HepG2 (cell line): ENCODE measurements at regions not wholly inside any gene's neighbourhood (a gene's known extent, or its start where the extent isn't known, plus 50 kb on each side); places are given as distances from the start of the nearest gene placed in this dataset.

Experiments used
- ATAC-seq: fragments of 200-7000 bp; cut with Tn5 transposase; 3 replicates; pipeline ENCODE4 v1.9.1; 2020; ENCODE audit warnings: mild to moderate bottlenecking, moderate library complexity
- BruUV-seq: library from RNA; stranded (reverse); fragments of 400-500 nt; replicated peaks from 2 replicates; lab custom pipeline; 2021; lab: Mats Ljungman, UMichigan
- CTCF ChIA-PET: fragments of 300-600 bp; formaldehyde crosslinking; extraction: SDS; loops from one replicate; lab custom pipeline; 2021; ENCODE audit warnings: low total read pairs, inconsistent platforms, low intra/inter-chr PET ratio; lab: Yijun Ruan, JAX
- POLR2A ChIA-PET: fragments of 350-600 bp; sonication (Branson Sonifier 250); formaldehyde crosslinking; loops from one replicate; lab custom pipeline; 2020; ENCODE audit warnings: antibody characterized with exemption, inconsistent platforms; lab: Yijun Ruan, JAX
- DNase-seq: peaks from one replicate; pipeline ENCODE4 v3.0.0-alpha.2; 2015; ENCODE audit warnings: low spot score
- FAIRE-seq: peaks from 3 replicates; lab custom pipeline; 2011; peaks lifted over from hg19 to GRCh38; lab: Jason Lieb, UNC
- H2AFZ ChIP-seq: one replicate; pipeline ENCODE4 v1.6.1; 2011; ENCODE audit warnings: low read length, inconsistent platforms
- H3K27ac ChIP-seq: fragments of 300-600 bp; 3 replicates; pipeline ENCODE4 v1.8.0; 2011; ENCODE audit warnings: mixed run types, mild to moderate bottlenecking, mixed read lengths, low read length, inconsistent platforms; ENCODE audit not compliant: insufficient read depth; ENCODE audit errors: extremely low read length
- H3K27me3 ChIP-seq, 2 experiments: fragments of 200-600 bp in 1 of 2; 2 replicates in 1 of 2; 3 replicates in 1 of 2; pipeline versions ENCODE4 v1.6.0 to v1.8.0; 2011; ENCODE audit warnings: low read length in 2 of 2, mild to moderate bottlenecking in 2 of 2, moderate library complexity in 2 of 2, inconsistent platforms in 1 of 2; ENCODE audit not compliant: insufficient read depth in 2 of 2, control insufficient read depth in 1 of 2
- H3K36me3 ChIP-seq, 2 experiments: fragments of 200-600 bp in 1 of 2; replicated peaks in 1 of 2; 2 replicates in 1 of 2; 3 replicates in 1 of 2; pipeline versions ENCODE4 v1.5.1 to v1.8.0; 2011; ENCODE audit warnings: low read length in 2 of 2, inconsistent platforms in 1 of 2; ENCODE audit not compliant: insufficient read depth in 2 of 2, control insufficient read depth in 1 of 2
- H3K4me1 ChIP-seq: 2 replicates; pipeline ENCODE4 v1.5.1; 2012; ENCODE audit warnings: low read length, inconsistent platforms; ENCODE audit not compliant: insufficient read depth
- H3K4me2 ChIP-seq: 2 replicates; pipeline ENCODE4 v1.6.0; 2011; ENCODE audit warnings: low read depth, low read length, inconsistent platforms
- H3K4me3 ChIP-seq, 3 experiments: fragments of 200-600 bp in 1 of 3; sonication (generic), shearing (Covaris generic) in 1 of 3; replicated peaks in 1 of 3; 2 replicates each; pipeline ENCODE4 v1.5.1; 2011 to 2016; ENCODE audit warnings: low read length in 3 of 3, inconsistent platforms in 2 of 3, low read depth in 2 of 3, mild to moderate bottlenecking in 2 of 3, control low read depth in 1 of 3, mixed read lengths in 1 of 3; ENCODE audit not compliant: insufficient read depth in 1 of 3
- H3K79me2 ChIP-seq: one replicate; pipeline ENCODE4 v1.6.1; 2011; ENCODE audit warnings: low read length, inconsistent platforms; ENCODE audit not compliant: insufficient read depth
- H3K9ac ChIP-seq: 2 replicates; pipeline ENCODE4 v1.6.0; 2011; ENCODE audit warnings: mild to moderate bottlenecking, low read depth, low read length, inconsistent platforms; ENCODE audit not compliant: insufficient read depth
- H3K9me3 ChIP-seq: 2 replicates; pipeline ENCODE4 v1.5.1; 2012; ENCODE audit warnings: mild to moderate bottlenecking, low read length
- H4K20me1 ChIP-seq: 2 replicates; pipeline ENCODE4 v1.6.0; 2011; ENCODE audit warnings: inconsistent platforms, mild to moderate bottlenecking, low read length, moderate library complexity; ENCODE audit not compliant: insufficient read depth
- BHLHE40 ChIP-seq: IDR thresholded peaks from 2 replicates; pipeline ENCODE4 v1.6.1; 2011; ENCODE audit warnings: low read length, improper control_type of control experiment
- FOXK2 ChIP-seq: fragments of 450-650 bp; IDR thresholded peaks from 2 replicates; pipeline ENCODE4 v1.6.1; 2016
- HMG20A ChIP-seq: IDR thresholded peaks from 2 replicates; pipeline ENCODE4 v1.6.1; 2016; ENCODE audit warnings: borderline replicate concordance
- IRF2 ChIP-seq: IDR thresholded peaks from 2 replicates; pipeline ENCODE4 v1.6.1; 2018; ENCODE audit warnings: missing genetic modification reagents, missing compliant biosample characterization
- KAT7 ChIP-seq: IDR thresholded peaks from 2 replicates; pipeline ENCODE4 v1.6.1; 2018; ENCODE audit warnings: borderline replicate concordance, missing compliant biosample characterization
- KLF6 ChIP-seq: IDR thresholded peaks from 2 replicates; pipeline ENCODE4 v1.8.0; 2016; ENCODE audit warnings: missing biosample characterization, missing genetic modification reagents
- MEIS2 ChIP-seq: sonication (generic); formaldehyde crosslinking; IDR thresholded peaks from 2 replicates; pipeline ENCODE4 v1.9.0; 2021; ENCODE audit warnings: mild to moderate bottlenecking, missing genetic modification reagents
- PCBP2 ChIP-seq: fragments of 200-400 bp; formaldehyde crosslinking; optimal IDR thresholded peaks from 2 replicates; pipeline ENCODE3; 2018; ENCODE audit warnings: low read length, low read depth; ENCODE audit not compliant: poor library complexity, severe bottlenecking
- ZBTB8A ChIP-seq: sonication (generic); formaldehyde crosslinking; IDR thresholded peaks from 2 replicates; pipeline ENCODE4 v1.4.0; 2020; ENCODE audit warnings: mild to moderate bottlenecking, low read depth, missing genetic modification reagents, borderline replicate concordance
- ZC3H13 ChIP-seq: sonication (generic); formaldehyde crosslinking; IDR thresholded peaks from 2 replicates; pipeline ENCODE4 v1.8.1; 2023; ENCODE audit warnings: mild to moderate bottlenecking, missing genetic modification reagents, moderate library complexity
- ZFP41 ChIP-seq: sonication (generic); formaldehyde crosslinking; IDR thresholded peaks from 2 replicates; pipeline ENCODE4 v1.4.0; 2020; ENCODE audit warnings: mild to moderate bottlenecking, missing genetic modification reagents, borderline replicate concordance
- ZNF30 ChIP-seq: sonication (generic); formaldehyde crosslinking; IDR thresholded peaks from 2 replicates; pipeline ENCODE4 v1.5.0; 2020; ENCODE audit warnings: mild to moderate bottlenecking, missing genetic modification reagents
- ZNF333 ChIP-seq: sonication (generic); formaldehyde crosslinking; IDR thresholded peaks from 2 replicates; pipeline ENCODE4 v1.4.0; 2020; ENCODE audit warnings: mild to moderate bottlenecking, missing genetic modification reagents, borderline replicate concordance
- ZNF383 ChIP-seq: sonication (generic); formaldehyde crosslinking; IDR thresholded peaks from 2 replicates; pipeline ENCODE4 v1.4.0; 2020; ENCODE audit warnings: missing genetic modification reagents, mild to moderate bottlenecking, borderline replicate concordance
- ZNF598 ChIP-seq: sonication (generic); formaldehyde crosslinking; IDR thresholded peaks from 2 replicates; pipeline ENCODE4 v1.5.1; 2020; ENCODE audit warnings: mild to moderate bottlenecking, missing genetic modification reagents, borderline replicate concordance
- WGBS: methylation state at CpG from one replicate; pipeline ENCODE4 v1.1.6; 2017; ENCODE audit warnings: low lambda C conversion rate; 5-methylcytosine and 5-hydroxymethylcytosine counted together
- in situ Hi-C: cut with HindIII; loops from 2 replicates; pipeline ENCODE4 v1.10.0; 2017; ENCODE audit warnings: low pct_unique_long_range_greater_than_20kb; ENCODE audit not compliant: extremely low pct_ligation_motif_present
- intact Hi-C: fragments of 100-400 bp; cut with micrococcal nuclease; formaldehyde crosslinking; loops from one replicate; pipeline ENCODE4 v1.10.0; 2022; ENCODE audit not compliant: unreplicated experiment
- TF ChIP-seq, protein P1 (sequence below): sonication (generic); formaldehyde crosslinking; IDR thresholded peaks from 2 replicates; pipeline ENCODE4 v1.8.0; 2022; ENCODE audit warnings: missing genetic modification reagents, mild to moderate bottlenecking, moderate library complexity, borderline replicate concordance
- TF ChIP-seq, protein P2 (sequence below), 2 experiments: sonication (generic) in 1 of 2; formaldehyde crosslinking in 1 of 2; IDR thresholded peaks; 2 replicates each; pipeline versions ENCODE4 v1.5.1 to v1.6.1; 2011 to 2020; ENCODE audit warnings: borderline replicate concordance in 1 of 2, low read depth in 1 of 2, low read length in 1 of 2, mild to moderate bottlenecking in 1 of 2, missing genetic modification reagents in 1 of 2, moderate library complexity in 1 of 2

- TF ChIP-seq, protein P1, sequence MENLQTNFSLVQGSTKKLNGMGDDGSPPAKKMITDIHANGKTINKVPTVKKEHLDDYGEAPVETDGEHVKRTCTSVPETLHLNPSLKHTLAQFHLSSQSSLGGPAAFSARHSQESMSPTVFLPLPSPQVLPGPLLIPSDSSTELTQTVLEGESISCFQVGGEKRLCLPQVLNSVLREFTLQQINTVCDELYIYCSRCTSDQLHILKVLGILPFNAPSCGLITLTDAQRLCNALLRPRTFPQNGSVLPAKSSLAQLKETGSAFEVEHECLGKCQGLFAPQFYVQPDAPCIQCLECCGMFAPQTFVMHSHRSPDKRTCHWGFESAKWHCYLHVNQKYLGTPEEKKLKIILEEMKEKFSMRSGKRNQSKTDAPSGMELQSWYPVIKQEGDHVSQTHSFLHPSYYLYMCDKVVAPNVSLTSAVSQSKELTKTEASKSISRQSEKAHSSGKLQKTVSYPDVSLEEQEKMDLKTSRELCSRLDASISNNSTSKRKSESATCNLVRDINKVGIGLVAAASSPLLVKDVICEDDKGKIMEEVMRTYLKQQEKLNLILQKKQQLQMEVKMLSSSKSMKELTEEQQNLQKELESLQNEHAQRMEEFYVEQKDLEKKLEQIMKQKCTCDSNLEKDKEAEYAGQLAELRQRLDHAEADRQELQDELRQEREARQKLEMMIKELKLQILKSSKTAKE (CRISPR knock-in tag) = no peak
- TF ChIP-seq FOXK2 = no peak
Observed at GRCh38 chr5:117681431-117682254, 1107.0 kb upstream of the SEMA6A start (continued).

- 45% methylated on average over 1 of the region's 1 CpG for WGBS
- Histone ChIP-seq H3K4me2 (no peak overlapping the region), H3K4me1 (no peaks in the 10 kb centered on the region), H3K27ac (no peak overlapping the region), H3K79me2 (no peaks in the 10 kb centered on the region), H2AFZ (no peak overlapping the region), H3K9ac (no peak overlapping the region), H3K36me3 (no peaks in the 10 kb centered on the region), H3K27me3 (no peaks in the 10 kb centered on the region), H3K4me3 (no peak overlapping the region), H3K9me3 (no peaks in the 10 kb centered on the region), H4K20me1 (no peaks in the 10 kb centered on the region)
- ATAC-seq = no peak
- intact Hi-C loops (no loop called here), in situ Hi-C loops (no loop called here)
- CTCF ChIA-PET = no interaction called here
- POLR2A ChIA-PET = no interaction called here
- FAIRE-seq = no peak
- DNase-seq = no peak
- no TSS peak for BruUV-seq
- no peak for TF ChIP-seq IRF2 (CRISPR knock-in tag)
- no peak for TF ChIP-seq ZC3H13 (CRISPR knock-in tag)
- no peak for TF ChIP-seq PCBP2
- no peak for TF ChIP-seq ZBTB8A
- TF ChIP-seq HMG20A (CRISPR knock-in tag) = no peak
- no peak for TF ChIP-seq BHLHE40
- no peak for TF ChIP-seq ZNF598 (CRISPR knock-in tag)
- TF ChIP-seq, protein P1 (CRISPR knock-in tag) = no peak
- TF ChIP-seq KAT7 (CRISPR knock-in tag) = no peak
- no peak for TF ChIP-seq MEIS2 (CRISPR knock-in tag)
- TF ChIP-seq, protein P2, sequence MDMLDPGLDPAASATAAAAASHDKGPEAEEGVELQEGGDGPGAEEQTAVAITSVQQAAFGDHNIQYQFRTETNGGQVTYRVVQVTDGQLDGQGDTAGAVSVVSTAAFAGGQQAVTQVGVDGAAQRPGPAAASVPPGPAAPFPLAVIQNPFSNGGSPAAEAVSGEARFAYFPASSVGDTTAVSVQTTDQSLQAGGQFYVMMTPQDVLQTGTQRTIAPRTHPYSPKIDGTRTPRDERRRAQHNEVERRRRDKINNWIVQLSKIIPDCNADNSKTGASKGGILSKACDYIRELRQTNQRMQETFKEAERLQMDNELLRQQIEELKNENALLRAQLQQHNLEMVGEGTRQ (IDR thresholded peaks at IDR 0.05; ENCODE audit: low read depth, low read length) = no peak
- TF ChIP-seq, protein P2 (CRISPR knock-in tag; IDR thresholded peaks at IDR 0.05; ENCODE audit: borderline replicate concordance) = no peak
- no peak for TF ChIP-seq ZNF30 (CRISPR knock-in tag)
- TF ChIP-seq ZNF333 (CRISPR knock-in tag) = no peak
- no peak for TF ChIP-seq KLF6
- TF ChIP-seq ZFP41 (CRISPR knock-in tag) = no peak
- TF ChIP-seq ZNF383 (CRISPR knock-in tag) = no peak
Observed at GRCh38 chr5:117680426-117680825, 1105.8 kb upstream of the SEMA6A start.
